DND-41 (cell line): ENCODE measurements at regions not wholly inside any gene's neighbourhood (a gene's known extent, or its start where the extent isn't known, plus 50 kb on each side); places are given as distances from the start of the nearest gene placed in this dataset.

Experiments used
- ATAC-seq: fragments of 200-7000 bp; cut with Tn5 transposase; 3 replicates; pipeline ENCODE4 v1.9.1; 2021; ENCODE audit warnings: low read depth; ENCODE audit not compliant: insufficient read depth
- DNase-seq: peaks from one replicate; pipeline ENCODE4 v3.0.0-alpha.2; 2020
- H2AFZ ChIP-seq: 2 replicates; pipeline ENCODE4 v1.6.0; 2012; ENCODE audit warnings: low read depth, low read length
- H3K27ac ChIP-seq: 2 replicates; pipeline ENCODE4 v1.5.1; 2012; ENCODE audit warnings: low read length, inconsistent platforms
- H3K27me3 ChIP-seq: fragments of 200-600 bp; sonication (generic); 2 replicates; pipeline ENCODE4 v1.6.0; 2012; ENCODE audit warnings: low read length, mild to moderate bottlenecking, inconsistent platforms; ENCODE audit not compliant: insufficient read depth, poor library complexity
- H3K36me3 ChIP-seq: 2 replicates; pipeline ENCODE4 v1.5.1; 2012; ENCODE audit warnings: low read length, inconsistent platforms; ENCODE audit not compliant: insufficient read depth
- H3K4me1 ChIP-seq: 2 replicates; pipeline ENCODE4 v1.5.1; 2012; ENCODE audit warnings: mild to moderate bottlenecking, low read length; ENCODE audit not compliant: insufficient read depth
- H3K4me2 ChIP-seq: 2 replicates; pipeline ENCODE4 v1.6.0; 2012; ENCODE audit warnings: mild to moderate bottlenecking, moderate library complexity, low read length, inconsistent platforms; ENCODE audit not compliant: insufficient read depth
- H3K4me3 ChIP-seq, 2 experiments: fragments of 200-600 bp in 1 of 2; shearing (Covaris generic) in 1 of 2; 2 replicates each; pipeline ENCODE4 v1.5.1; 2012 to 2016; ENCODE audit warnings: inconsistent platforms in 2 of 2, low read length in 2 of 2, mild to moderate bottlenecking in 2 of 2, low read depth in 1 of 2, moderate library complexity in 1 of 2
- H3K79me2 ChIP-seq: 2 replicates; pipeline ENCODE4 v1.6.0; 2012; ENCODE audit warnings: low read length, inconsistent platforms; ENCODE audit not compliant: insufficient read depth
- H3K9ac ChIP-seq: 2 replicates; pipeline ENCODE4 v1.6.0; 2012; ENCODE audit warnings: low read depth, mild to moderate bottlenecking, inconsistent platforms, low read length, moderate library complexity
- H3K9me3 ChIP-seq: 2 replicates; pipeline ENCODE4 v1.5.1; 2012; ENCODE audit warnings: low read length, moderate library complexity, mild to moderate bottlenecking, inconsistent platforms; ENCODE audit not compliant: insufficient read depth, severe bottlenecking
- H4K20me1 ChIP-seq: 2 replicates; pipeline ENCODE4 v1.6.0; 2012; ENCODE audit warnings: low read length; ENCODE audit not compliant: insufficient read depth
- EZH2 ChIP-seq: IDR thresholded peaks from 3 replicates; pipeline ENCODE4 v1.6.1; 2012; ENCODE audit warnings: borderline replicate concordance, low read depth, mild to moderate bottlenecking, moderate library complexity, low read length, inconsistent platforms; ENCODE audit not compliant: severe bottlenecking
- TF ChIP-seq, protein P1 (sequence below): IDR thresholded peaks from 2 replicates; pipeline ENCODE4 v1.5.1; 2012; ENCODE audit warnings: borderline replicate concordance, low read length, moderate library complexity, mild to moderate bottlenecking; ENCODE audit not compliant: poor library complexity, severe bottlenecking; ENCODE audit errors: extremely low read depth

DNA sequence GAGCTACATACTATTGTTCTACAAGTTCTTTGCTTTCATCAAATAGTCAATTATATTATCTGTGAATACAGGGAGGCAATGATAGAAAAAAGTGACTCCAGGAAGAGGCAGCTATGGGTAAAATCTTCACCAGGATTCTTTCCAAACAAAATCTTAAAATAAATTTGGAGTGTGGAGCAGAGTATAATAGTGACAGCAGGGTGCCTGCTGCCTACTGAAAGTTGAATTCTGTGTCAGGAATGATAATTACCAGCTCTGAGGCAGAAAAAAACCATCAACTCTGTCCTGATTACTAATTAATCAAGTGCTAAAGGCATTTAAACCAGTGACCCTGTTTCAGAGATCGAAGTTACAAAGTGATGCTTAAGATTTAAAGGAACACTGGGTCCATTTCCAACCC is 148.0 kb downstream of the DIPK2A start:
- no peak for TF ChIP-seq EZH2
- TF ChIP-seq, protein P1, sequence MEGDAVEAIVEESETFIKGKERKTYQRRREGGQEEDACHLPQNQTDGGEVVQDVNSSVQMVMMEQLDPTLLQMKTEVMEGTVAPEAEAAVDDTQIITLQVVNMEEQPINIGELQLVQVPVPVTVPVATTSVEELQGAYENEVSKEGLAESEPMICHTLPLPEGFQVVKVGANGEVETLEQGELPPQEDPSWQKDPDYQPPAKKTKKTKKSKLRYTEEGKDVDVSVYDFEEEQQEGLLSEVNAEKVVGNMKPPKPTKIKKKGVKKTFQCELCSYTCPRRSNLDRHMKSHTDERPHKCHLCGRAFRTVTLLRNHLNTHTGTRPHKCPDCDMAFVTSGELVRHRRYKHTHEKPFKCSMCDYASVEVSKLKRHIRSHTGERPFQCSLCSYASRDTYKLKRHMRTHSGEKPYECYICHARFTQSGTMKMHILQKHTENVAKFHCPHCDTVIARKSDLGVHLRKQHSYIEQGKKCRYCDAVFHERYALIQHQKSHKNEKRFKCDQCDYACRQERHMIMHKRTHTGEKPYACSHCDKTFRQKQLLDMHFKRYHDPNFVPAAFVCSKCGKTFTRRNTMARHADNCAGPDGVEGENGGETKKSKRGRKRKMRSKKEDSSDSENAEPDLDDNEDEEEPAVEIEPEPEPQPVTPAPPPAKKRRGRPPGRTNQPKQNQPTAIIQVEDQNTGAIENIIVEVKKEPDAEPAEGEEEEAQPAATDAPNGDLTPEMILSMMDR, result no peak

DNA sequence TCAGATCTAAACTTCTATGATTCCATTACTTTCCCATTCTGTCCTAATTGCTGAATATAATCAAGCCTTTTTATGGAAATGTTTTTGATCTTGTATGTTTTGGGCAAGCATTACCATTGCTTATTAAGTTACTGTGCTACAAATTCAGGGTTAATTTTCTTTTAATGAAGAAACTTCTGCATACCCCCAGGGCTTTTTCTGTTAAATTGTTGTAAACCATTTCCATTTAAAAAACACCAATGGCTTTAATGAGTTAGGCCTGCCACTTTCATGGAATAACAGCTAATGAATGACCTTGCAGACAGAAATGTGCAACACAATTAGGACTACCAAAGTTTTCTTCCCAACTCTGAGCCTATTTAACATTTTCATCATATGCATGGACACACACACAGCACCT is 150.0 kb downstream of the DIPK2A start:
- no peaks in the 10 kb centered on the region for H3K4me1 ChIP-seq
- TF ChIP-seq, protein P1, result no peak
- TF ChIP-seq EZH2, result no peak
- H3K4me3 ChIP-seq, result no peak overlapping the region
- H3K79me2 ChIP-seq, result no peaks in the 10 kb centered on the region
- H4K20me1 ChIP-seq, result no peaks in the 10 kb centered on the region
- H3K9ac ChIP-seq, result no peak overlapping the region
- H3K27me3 ChIP-seq, result no peaks in the 10 kb centered on the region
- no peak overlapping the region for H3K27ac ChIP-seq
- H2AFZ ChIP-seq, result no peak overlapping the region
- H3K9me3 ChIP-seq, result no peaks in the 10 kb centered on the region
- DNase-seq, result no peak
- H3K4me2 ChIP-seq, result no peak overlapping the region
- no peak for ATAC-seq
- H3K36me3 ChIP-seq, result no peaks in the 10 kb centered on the region

More for the DNA sequence above, 148.0 kb downstream of the DIPK2A start:
- no peak overlapping the region for H3K4me3 ChIP-seq
- H3K27ac ChIP-seq, result no peak overlapping the region
- H3K4me2 ChIP-seq, result no peak overlapping the region
- H4K20me1 ChIP-seq, result no peaks in the 10 kb centered on the region
- ATAC-seq (no peak), DNase-seq (no peak)
- no peaks in the 10 kb centered on the region for H3K27me3 ChIP-seq
- no peaks in the 10 kb centered on the region for H3K79me2 ChIP-seq
- H2AFZ ChIP-seq, result no peak overlapping the region
- H3K9ac ChIP-seq, result no peak overlapping the region
- no peaks in the 10 kb centered on the region for H3K36me3 ChIP-seq
- H3K9me3 ChIP-seq, result no peaks in the 10 kb centered on the region
- no peaks in the 10 kb centered on the region for H3K4me1 ChIP-seq

DNA sequence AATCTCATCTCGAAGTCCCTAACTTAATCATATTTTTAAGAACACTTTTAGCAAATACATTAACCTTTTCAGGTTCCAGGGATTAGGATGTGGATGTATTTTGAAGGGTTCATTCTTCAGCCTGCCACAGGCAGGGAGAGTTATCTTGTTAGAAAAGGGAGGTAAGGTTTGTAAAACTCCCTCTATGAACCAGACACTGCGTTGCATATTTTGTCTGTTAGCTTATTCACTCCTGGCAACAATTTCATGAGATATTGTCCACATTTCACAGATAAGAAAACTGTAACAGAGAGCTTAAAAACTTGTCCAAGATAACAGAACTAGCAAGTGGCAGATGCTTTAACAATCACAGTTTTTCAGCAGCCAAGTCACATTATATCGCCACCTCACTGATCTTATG is 155.4 kb downstream of the DIPK2A start:
- no peaks in the 10 kb centered on the region for H3K4me1 ChIP-seq
- H3K4me2 ChIP-seq, result no peak overlapping the region
- ATAC-seq (no peak), DNase-seq (no peak)
- H3K79me2 ChIP-seq, result no peaks in the 10 kb centered on the region
- TF ChIP-seq EZH2, result no peak
- TF ChIP-seq, protein P1, result no peak
- H3K27me3 ChIP-seq, result no peaks in the 10 kb centered on the region
- H2AFZ ChIP-seq, result no peak overlapping the region
- H3K27ac ChIP-seq, result no peak overlapping the region
- no peaks in the 10 kb centered on the region for H4K20me1 ChIP-seq
- H3K4me3 ChIP-seq, result no peak overlapping the region
- H3K9ac ChIP-seq, result no peak overlapping the region
- no peaks in the 10 kb centered on the region for H3K9me3 ChIP-seq
- no peaks in the 10 kb centered on the region for H3K36me3 ChIP-seq

DNA sequence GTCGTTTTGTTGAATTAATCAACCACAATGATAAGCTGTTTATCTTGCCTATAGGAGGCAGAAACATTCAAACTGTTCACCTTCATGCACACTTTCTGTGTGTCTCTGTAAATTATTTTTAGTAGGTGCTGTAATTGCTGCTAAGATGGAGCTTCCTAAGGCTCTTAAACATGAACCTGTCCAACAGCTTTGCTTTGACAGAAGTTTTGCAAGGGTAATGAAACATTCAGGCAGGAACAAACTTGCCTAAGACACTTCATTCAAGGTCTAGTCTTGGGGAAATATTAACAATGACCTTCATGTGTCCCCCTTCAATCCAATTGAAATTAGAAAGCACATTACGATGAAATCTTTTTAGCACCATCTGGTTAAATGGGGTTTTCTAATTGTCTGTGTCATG is 156.1 kb downstream of the DIPK2A start:
- no peak for DNase-seq
- Histone ChIP-seq H3K4me2 (no peak overlapping the region), H3K36me3 (no peaks in the 10 kb centered on the region), H3K4me3 (no peak overlapping the region), H3K27ac (no peak overlapping the region), H3K9ac (no peak overlapping the region), H3K9me3 (no peaks in the 10 kb centered on the region), H2AFZ (no peak overlapping the region), H3K27me3 (no peaks in the 10 kb centered on the region), H4K20me1 (no peaks in the 10 kb centered on the region), H3K79me2 (no peaks in the 10 kb centered on the region), H3K4me1 (no peaks in the 10 kb centered on the region)
- TF ChIP-seq, protein P1, result no peak
- no peak for TF ChIP-seq EZH2
- no peak for ATAC-seq
